BJ (cell line): ENCODE measurements at regions not wholly inside any gene's neighbourhood (a gene's known extent, or its start where the extent isn't known, plus 50 kb on each side); places are given as distances from the start of the nearest gene placed in this dataset.

Experiments used
- CTCF ChIA-PET: fragments of 350-600 bp; formaldehyde crosslinking; extraction: SDS; loops from one replicate; lab custom pipeline; 2021; ENCODE audit warnings: antibody characterized with exemption, inconsistent platforms; lab: Yijun Ruan, JAX
- POLR2A ChIA-PET: fragments of 300-600 bp; sonication (Branson Sonifier 250); formaldehyde crosslinking; extraction: SDS; loops from one replicate; lab custom pipeline; 2021; ENCODE audit warnings: antibody characterized with exemption; lab: Charles Lee
- DNase-seq: peaks from one replicate; pipeline ENCODE4 v3.0.0-alpha.2; 2011; ENCODE audit warnings: low read depth
- H3K27me3 ChIP-seq: 2 replicates; pipeline ENCODE4 v1.6.0; 2011; ENCODE audit warnings: low read length; ENCODE audit not compliant: control insufficient read depth, insufficient read depth
- H3K36me3 ChIP-seq: 2 replicates; pipeline ENCODE4 v1.5.1; 2011; ENCODE audit warnings: low read length; ENCODE audit not compliant: control insufficient read depth, insufficient read depth
- H3K4me3 ChIP-seq: 2 replicates; pipeline ENCODE4 v1.5.1; 2011; ENCODE audit warnings: low read depth, mild to moderate bottlenecking, control low read depth, low read length
- TF ChIP-seq, protein P1 (sequence below): IDR thresholded peaks from 2 replicates; pipeline ENCODE4 v1.5.1; 2011; ENCODE audit warnings: low read depth, mild to moderate bottlenecking, control low read depth, inconsistent platforms, low read length, moderate library complexity; ENCODE audit not compliant: insufficient read depth

DNA sequence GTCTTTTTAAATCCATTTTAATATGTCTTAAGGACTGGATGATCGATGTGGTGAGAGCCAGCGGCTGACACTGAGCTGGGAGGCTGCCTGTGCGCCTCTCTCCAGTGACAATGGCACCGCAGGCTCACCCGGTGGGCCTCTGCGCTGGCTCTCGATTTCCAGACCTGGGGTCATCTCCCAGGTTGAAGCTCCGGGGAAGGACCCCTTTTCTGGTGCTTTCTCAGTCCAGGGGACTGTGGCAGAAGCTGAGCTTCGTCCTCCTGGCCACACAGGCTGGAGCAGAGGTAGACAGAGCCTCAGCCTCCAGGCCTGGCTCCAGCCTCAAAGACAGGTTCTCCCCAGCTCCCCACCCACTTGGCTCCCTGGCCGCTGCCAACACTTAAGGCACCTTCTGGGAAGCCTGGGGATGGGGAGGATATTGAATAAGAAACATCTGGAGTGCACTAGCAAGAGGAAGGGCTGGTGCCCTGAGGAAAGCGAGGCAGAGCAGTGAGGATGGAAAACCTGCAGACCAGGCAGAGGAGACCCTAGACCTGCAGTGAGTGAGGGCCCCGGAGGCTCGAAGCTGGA is 154.2 kb upstream of the SMAD3 start:
- ChIA-PET CTCF (interaction anchor here (0.7 to 1.5 kb wide), 4 partner anchors 7 to 14 kb away, joined by 3 to 5 read pairs (median 4); no protein-coding TSS in a partner anchor), POLR2A (interaction anchor here (0.6 kb wide), 1 partner anchor 8 kb away, joined by 4 read pairs; no protein-coding TSS in a partner anchor)
- Histone ChIP-seq H3K4me3 (no peak overlapping the region), H3K27me3 (peaks cover 1% of the 10 kb centered on the region; the same call in 1 of the 2 replicates), H3K36me3 (no peaks in the 10 kb centered on the region)
- TF ChIP-seq, protein P1, sequence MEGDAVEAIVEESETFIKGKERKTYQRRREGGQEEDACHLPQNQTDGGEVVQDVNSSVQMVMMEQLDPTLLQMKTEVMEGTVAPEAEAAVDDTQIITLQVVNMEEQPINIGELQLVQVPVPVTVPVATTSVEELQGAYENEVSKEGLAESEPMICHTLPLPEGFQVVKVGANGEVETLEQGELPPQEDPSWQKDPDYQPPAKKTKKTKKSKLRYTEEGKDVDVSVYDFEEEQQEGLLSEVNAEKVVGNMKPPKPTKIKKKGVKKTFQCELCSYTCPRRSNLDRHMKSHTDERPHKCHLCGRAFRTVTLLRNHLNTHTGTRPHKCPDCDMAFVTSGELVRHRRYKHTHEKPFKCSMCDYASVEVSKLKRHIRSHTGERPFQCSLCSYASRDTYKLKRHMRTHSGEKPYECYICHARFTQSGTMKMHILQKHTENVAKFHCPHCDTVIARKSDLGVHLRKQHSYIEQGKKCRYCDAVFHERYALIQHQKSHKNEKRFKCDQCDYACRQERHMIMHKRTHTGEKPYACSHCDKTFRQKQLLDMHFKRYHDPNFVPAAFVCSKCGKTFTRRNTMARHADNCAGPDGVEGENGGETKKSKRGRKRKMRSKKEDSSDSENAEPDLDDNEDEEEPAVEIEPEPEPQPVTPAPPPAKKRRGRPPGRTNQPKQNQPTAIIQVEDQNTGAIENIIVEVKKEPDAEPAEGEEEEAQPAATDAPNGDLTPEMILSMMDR: no peak
- DNase-seq: no peak

DNA sequence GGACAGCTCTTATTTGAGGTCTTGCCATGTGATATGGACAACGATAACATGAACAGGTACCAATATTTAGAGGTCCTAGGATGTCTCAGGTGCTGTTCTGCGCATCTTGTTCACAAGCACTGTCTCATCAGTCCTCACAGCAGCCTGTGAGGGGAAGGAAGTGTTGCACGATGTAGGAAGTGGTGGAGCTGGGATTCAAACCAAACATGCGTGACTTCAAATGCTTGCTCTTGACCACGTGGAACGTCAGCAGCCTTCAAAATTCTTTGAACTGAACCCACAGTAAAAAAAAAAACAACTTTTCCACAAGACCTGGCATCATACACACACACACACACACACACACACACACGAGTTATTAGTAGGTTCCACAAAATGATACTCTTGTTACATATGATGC is 153.4 kb upstream of the SMAD3 start:
- CTCF ChIA-PET: interaction anchor here (0.7 to 1.5 kb wide), 4 partner anchors 8 to 15 kb away, joined by 3 to 5 read pairs (median 4); no protein-coding TSS in a partner anchor
- Histone ChIP-seq H3K27me3 (peaks cover 1% of the 10 kb centered on the region; the same call in 1 of the 2 replicates), H3K36me3 (no peaks in the 10 kb centered on the region), H3K4me3 (no peak overlapping the region)
- POLR2A ChIA-PET: no interaction called here
- no peak for DNase-seq
- TF ChIP-seq, protein P1: no peak

DNA sequence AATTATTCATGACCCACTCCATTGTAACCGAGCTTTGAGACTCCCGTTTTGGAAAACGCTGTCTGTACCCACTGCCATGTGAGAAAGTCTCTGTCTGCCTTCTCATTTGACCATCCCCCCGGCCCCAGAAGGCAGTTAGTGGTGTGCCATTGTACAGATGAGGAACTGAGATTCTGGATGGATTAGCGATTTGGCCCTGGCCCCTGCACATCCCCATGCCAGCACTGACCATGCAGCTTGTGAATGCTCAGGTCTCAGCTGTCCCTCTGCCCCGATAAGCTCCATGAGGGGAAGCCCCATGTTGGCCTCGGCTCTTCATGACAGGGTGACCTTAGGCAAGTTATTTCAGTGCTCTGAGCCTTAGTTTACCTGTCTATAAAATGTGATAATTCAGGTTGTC is 153.0 kb upstream of the SMAD3 start:
- TF ChIP-seq, protein P1: no peak
- DNase-seq: no peak
- CTCF ChIA-PET: interaction anchor here (1.5 kb wide), 1 partner anchor 8 kb away, joined by 5 read pairs; no protein-coding TSS in a partner anchor
- no peak overlapping the region for H3K4me3 ChIP-seq
- H3K36me3 ChIP-seq: no peaks in the 10 kb centered on the region
- POLR2A ChIA-PET: no interaction called here
- H3K27me3 ChIP-seq: peaks cover 1% of the 10 kb centered on the region; the same call in 1 of the 2 replicates

DNA sequence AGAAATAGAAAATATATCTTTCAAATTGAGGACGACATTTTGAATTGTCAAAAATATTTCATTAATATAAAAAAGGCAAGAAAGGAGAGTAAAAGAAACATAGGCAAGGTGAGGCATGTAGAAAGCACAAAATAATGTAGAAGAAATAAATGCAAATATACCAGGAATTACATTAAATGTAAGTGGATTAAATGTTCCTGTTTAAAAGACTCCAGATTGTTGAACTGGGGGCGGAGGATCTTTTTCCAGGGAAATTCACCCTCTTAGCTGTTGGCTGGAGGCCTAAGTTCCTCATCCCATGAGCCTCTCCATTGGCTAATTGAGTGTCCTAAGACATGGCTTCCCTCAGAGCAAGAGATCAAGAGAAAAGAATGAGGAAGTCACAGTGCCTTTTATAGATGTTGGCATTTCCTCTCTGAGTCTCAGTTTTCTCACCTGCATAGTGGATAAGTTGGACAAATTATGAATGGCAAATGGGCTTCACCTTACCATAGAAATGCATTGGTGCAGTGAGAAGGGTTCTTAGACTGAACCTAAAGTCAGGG is 147.4 kb upstream of the SMAD3 start:
- no peaks in the 10 kb centered on the region for H3K36me3 ChIP-seq
- ChIA-PET POLR2A (no interaction called here), CTCF (interaction anchor here (8.3 kb wide), 1 partner anchor 15 kb away, joined by 35 read pairs; no protein-coding TSS in a partner anchor)
- no peak for DNase-seq
- TF ChIP-seq, protein P1: no peak
- no peak overlapping the region for H3K4me3 ChIP-seq
- H3K27me3 ChIP-seq: peaks cover 1% of the 10 kb centered on the region; the same call in 1 of the 2 replicates

DNA sequence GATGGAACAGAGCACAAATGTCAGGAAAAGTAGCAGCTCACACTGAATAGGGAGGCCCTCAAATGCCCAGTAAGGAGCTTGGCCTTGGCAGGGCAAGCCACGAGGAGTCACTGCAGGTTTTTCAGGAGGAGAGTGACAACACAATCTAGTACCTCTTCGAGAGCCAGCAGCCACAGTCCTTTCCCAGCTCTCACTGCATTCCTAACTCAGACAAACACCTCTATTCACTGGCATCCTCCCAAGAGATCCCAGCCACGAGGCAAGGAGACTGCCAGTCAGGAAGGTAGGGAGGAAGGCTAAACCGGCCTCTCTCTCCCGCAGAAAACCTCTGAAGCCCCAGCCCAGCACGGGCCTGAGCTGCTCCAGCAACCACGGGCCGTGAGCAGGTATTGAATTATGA is 146.0 kb upstream of the SMAD3 start:
- Histone ChIP-seq H3K36me3 (no peaks in the 10 kb centered on the region), H3K4me3 (no peak overlapping the region), H3K27me3 (peaks cover 1% of the 10 kb centered on the region; the same call in 1 of the 2 replicates)
- ChIA-PET CTCF (interaction anchor here (0.8 to 8.3 kb wide), 5 partner anchors 8 to 380 kb away, joined by 3 to 35 read pairs (median 4); no protein-coding TSS in a partner anchor), POLR2A (no interaction called here)
- TF ChIP-seq, protein P1: no peak
- no peak for DNase-seq
